NCI-H2029 treated with DMSO at 0.1 percent for 48 hours (cell line): ENCODE measurements at regions not wholly inside any gene's neighbourhood (a gene's known extent, or its start where the extent isn't known, plus 50 kb on each side); places are given as distances from the start of the nearest gene placed in this dataset.

ENCODE experiments used
- DNase-seq: peaks from one replicate; lab custom pipeline; 2025; lab: John Stamatoyannopoulos, UW

DNA sequence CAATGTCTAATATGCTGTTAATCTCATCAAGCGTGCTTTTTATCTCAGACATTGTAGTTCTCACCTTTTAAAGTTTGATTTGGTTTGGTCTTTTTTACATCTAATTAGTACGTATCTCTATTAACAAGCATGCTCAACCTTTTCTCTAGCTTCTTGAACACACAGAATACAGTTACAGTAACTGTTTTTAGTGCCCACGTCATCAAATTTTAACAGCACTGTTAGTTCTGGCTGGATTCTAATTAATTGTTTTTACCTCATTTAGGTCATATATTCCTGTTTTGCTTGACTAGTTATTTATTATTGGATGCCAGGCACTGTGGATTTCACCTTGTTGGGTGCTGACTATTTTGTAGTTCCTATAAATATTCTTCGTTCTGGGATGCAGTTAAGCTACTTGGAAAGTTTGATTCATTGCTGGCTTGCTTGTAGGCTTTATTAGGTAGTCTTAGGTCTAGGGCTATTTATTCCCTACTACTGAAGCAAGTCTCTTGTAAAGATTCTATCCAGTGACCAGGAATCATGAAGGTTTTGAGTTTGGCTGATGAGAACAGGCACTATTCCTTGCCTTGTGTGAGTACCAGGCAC lies 263.0 kb downstream of the ETAA1 start:
- no peak for DNase-seq

DNA sequence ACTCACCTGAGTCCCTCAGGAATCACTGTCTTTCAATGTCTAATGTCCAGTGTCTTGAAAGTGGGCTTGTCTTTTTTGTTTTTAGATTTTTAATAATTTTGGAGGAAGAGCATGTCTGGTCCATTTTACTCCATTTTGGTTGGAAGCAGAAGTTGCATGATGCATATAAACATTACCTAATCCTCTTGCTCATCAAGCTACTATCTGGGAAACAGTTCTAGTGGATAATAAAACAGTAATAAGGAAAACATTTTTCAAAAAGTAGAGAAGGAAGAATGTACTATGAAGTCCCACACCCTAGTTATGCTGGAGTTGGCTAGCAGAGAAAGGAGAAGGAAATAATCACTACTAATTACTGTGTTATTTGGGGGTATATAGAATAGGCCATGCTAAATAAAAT lies 263.7 kb downstream of the ETAA1 start:
- no peak for DNase-seq

DNA sequence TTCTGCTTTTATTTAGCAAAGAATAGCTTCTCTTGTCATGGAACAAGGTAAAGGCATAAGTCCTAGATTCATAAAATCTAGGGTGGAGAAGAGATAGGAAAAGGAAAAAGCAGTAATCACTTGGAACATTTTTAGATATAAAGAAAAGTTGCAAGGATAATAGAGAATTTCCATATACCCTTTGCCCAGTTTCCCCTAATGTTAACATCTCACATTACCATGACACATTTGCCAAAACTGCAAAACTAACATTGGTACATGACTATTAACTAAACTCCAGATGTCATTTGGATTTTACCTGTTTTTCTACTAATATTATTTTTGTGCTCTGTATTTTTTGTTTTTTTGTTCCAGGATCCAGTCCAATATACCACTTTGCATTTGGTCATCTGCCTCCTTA lies 265.1 kb downstream of the ETAA1 start:
- DNase-seq = no peak

DNA sequence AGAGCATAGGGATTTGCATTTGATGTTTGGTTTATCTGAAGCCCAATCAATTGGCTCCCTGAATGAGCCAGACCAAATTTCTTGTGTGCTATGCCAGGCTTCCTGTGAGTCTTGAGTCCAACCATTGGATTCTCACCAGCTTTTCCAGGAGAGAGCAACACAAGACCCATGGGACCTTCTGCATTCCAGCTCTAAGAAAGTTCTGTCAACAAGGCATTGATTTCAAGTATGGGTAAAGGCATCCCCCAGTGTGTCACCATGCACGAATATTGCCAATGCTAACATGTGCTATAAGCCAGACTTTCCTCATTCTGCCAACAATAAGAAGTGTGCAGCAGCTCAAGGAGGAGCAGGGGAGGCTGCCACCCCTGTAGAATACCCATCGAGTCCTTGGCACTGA lies 266.6 kb downstream of the ETAA1 start:
- no peak for DNase-seq

DNA sequence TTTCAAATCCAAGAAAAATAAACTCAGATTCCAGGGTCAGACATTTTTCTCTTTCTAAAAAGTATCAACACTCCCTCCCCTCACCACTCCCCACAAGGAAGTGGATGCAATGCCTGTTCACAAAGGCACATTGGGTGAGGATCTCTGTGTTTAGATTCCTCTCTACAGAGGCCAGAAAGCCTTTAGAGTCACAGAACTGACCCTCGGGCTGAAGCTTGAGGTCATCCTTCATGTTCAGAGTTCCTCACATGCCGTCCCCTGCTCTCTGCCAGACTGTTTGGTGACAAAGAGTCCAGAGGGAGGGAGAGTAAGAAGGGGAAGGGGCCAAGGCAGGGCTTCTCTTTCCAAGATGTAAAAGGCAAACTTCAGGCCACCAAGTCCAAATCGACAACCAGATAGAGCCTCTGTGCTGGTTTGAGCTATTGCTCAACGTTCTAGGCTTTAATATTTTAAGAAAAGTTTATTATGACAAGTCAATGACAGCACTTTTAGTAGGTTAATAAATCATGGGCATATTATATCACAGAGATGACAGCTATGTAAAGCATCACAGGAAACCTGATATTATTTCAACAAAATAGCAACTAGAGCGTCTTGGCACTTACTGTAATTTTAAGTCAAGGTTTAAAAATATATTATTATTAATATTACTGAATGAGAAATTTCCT lies 269.4 kb downstream of the ETAA1 start:
- DNase-seq = no peak

DNA sequence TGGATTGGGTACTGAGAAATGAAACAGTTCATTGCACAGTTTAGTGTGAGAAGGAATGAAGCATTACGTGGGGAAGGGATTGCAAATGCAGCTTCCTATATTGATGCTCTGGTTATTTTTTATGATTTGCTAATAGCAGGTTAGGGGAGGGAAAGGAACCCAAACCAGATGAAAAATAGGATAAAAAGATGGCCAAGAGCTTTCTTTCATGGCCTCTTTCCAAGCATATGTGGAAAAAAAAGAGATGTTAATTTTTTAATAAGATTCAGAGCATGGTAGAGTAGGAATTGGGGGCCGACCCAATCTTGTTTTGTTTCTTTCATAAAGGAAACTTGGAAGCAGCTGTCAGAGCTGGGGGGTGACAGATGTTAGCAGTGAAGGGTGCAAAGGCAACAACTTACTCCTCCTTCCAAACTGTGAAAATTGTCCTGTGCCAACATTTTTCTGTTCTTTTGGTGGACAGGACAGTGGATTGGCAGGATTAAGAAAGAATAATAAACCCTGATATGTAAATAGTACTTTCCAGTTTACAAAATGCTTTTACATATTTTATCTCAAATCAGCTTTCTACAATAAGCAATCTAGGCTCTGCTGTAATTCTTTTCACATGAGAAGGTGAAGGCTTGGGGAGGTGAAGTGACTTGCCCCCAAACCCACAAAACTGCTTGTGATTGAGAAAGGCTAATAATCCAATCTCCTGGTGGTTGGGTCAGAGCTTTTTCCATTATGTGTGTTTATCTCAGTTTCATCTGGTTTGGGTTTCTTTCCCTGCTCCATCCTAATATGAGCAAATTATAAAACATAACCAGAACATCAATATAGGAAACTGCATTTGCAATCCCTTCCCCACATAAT lies 270.1 kb downstream of the ETAA1 start:
- no peak for DNase-seq

DNA sequence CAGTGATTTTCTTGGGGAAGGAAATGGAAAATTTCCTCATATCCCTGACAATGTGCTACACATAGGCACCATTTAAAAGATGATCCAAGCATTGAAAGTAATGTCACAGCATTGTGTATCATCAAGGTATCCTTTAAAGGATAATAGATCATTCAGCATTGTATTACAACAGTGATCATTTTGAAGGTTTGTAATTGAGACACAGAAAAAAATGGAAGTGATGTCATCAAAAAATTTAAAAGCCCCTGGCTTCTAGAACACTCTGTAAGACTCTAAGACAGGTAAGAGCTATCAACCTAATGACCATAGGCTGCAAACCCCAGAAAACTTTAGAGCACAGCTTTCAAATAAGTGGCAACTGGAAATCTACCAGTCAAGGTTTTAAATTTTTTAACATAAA lies 271.4 kb downstream of the ETAA1 start:
- no peak for DNase-seq

DNA sequence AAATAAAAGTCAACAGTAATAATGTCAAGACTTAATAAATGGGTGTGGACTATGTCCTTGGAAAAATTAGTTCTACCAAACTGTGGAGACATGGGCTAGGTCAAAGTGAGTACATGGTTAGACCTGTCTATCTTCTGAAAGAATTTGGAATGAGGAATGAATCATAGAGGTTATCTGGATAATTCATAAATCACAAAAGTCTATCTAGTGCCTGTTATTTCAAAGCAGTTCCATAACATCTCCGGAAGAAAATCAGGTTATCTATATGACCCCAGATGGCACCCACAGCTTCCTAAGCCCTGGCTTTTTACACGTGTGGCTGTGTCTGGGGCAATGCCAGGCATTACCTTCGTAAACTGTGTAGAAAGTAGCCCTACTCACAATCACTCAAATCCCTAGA lies 272.0 kb downstream of the ETAA1 start:
- no peak for DNase-seq

DNA sequence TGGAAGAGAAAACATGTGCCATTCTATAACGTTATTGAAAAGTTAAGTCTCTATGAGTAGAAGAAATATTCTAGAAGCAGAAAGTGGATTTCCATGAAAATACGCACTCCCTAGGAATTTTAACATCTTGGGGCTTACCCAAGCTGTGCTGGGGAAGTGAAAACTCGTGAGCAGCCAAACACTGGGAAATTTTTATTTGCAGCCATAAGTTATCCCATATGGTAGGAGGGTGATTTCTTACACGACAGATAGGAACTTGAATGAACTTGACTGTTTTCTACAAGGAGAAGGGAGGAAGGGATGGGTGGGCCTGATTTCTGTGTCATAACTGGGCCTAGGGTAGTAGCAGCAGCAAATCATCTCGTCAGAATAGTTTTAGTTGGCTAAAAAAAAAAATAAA lies 272.6 kb downstream of the ETAA1 start:
- no peak for DNase-seq

DNA sequence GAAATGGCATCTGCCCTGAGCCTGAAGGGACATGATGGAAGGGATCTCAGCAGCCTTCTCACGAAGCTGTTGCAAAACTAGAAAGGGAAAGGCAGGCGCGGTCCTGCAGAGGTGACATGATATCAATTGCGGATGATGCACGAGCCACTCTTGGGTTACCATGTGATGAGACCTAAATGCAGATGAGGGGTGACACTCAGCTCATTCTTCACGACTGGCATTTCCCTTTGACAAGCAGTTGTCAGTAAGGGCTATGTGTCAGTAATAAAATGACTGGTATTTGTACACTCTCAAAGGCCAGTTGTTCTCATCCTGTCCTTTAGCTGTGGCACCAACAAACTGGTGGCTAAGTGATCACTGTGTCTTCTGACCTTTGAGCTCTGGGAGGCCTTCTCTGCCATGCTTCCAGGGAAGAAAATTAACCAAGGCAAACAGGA lies 273.6 kb downstream of the ETAA1 start:
- DNase-seq = no peak

DNA sequence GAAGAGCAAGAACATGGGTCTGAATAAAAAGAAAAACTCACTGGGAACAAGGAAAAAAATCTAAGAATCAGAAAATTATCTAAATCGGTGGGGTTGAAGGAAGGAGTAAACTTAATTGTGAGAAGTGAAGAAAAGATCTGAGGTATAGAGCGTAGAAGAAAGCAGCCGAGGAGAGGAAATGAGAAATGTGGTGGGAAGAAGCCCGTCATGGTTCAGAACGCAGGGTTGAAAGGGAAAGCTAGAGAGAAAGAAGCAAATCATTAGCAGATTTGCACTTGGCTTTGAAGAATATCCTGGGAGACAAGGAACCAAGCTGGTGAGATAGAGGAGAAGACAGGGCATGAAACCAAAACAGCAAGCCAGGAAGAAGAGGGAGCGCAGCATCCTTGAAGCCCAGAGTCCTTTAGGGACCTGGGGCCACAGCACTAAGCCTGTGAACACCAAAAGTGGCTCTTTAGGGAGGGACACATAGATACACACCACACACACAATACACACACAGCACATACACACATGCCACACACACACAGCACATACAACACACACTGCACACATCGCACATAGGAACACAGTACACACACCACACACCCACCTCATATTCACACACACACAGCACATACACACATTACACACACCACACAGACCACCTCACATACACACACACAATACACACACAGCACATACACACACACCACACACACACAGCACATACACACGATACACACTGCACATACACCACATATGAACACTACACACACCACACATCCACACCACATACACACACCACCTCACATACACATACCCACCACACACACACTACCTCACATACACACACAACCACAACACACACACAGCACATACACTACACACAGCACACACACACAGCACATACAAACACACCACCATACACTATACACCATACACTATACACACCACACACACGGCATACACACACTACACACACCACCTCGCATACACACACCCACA lies 274.6 kb downstream of the ETAA1 start:
- no peak for DNase-seq

DNA sequence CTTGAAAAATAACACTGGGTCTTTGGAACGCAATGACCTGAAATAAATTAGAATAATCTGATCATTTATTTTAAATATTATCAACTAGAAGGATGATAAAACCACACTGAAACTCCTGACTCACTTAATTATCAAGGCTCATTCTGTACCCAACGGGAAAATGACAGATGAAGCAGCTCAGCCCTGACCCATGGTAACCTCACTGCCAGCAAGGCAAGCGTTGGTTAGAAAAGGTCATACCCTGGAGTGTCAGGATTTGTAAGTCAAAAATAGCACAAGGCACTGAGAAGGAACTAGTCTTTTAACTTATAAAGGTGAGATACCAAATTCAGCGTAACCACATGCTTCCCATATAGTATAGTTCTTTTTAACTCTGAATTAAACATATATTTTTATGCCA lies 277.5 kb downstream of the ETAA1 start:
- no peak for DNase-seq

DNA sequence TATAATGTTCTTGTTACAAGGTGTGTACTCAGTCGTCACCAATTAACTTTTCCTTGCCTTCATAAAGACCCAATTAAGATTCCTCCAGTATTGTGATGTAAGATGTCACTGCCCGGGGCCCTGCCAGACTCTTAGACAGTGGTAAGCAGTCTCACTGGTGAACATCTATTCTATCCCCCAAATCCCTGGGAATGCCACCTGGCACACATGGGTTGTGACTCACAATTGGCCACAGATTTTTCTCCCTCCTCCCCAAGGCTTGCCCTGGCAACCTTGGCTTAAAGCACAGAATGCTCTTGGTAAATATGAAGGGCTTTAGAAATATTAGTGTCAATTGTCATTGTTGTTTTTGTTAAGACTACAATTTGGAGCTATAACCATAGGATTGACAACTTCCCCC lies 287.9 kb downstream of the ETAA1 start:
- DNase-seq = no peak

DNA sequence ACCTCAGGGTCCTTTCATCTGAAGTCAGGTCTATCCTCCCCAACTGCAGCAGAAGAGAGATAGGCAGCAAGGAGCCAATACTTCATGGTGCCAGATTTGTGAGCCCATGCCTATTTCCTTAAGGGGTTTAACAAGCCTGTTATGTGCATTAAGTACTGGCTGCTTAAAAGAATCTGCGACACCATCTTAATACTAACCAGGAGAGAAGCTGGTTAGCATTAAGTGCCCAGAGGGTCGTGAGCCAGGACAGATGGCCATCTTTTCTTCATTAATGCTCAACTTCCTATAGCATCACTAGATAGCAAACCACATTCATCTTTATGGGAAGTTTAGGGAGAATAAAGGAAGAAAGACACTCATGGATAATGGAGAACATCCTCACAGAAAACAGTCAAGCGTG lies 289.1 kb downstream of the ETAA1 start:
- no peak for DNase-seq

DNA sequence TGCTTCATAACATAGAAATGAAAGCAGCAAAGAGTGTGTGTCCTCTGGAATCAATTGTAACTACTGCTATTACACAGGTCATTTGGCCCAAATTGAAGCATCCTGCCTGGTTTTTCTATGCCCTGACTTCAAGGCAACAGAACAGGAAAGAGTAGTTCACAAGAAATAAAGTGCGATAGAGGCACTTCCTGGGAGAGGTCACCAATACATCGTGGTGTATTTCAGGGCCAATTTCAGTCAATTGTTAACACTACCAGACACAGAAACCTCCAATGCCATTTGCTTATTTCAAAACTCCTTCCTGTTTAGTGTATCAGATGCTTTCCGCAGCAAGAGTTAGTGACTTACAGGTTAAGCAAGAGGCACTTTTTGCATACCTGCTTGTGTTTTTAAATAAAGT lies 292.1 kb downstream of the ETAA1 start:
- no peak for DNase-seq

DNA sequence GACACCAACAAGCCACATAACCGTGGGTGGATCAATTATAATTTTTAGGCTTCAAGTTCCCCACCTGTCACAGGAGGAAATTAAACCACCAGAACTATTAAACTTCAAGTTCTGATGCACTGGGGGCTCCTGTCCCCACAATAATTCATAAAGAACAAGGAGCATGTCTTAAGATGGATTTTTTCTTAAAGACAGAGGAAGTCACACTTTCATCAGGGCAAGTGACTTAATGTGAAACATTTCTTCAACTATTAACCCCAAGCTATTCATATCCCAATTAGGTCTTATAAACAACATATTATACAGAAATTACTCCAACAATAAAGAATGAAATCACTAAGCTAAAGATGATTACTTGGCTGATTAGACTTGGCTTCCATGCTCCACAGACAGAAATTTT lies 292.5 kb downstream of the ETAA1 start:
- DNase-seq = no peak

DNA sequence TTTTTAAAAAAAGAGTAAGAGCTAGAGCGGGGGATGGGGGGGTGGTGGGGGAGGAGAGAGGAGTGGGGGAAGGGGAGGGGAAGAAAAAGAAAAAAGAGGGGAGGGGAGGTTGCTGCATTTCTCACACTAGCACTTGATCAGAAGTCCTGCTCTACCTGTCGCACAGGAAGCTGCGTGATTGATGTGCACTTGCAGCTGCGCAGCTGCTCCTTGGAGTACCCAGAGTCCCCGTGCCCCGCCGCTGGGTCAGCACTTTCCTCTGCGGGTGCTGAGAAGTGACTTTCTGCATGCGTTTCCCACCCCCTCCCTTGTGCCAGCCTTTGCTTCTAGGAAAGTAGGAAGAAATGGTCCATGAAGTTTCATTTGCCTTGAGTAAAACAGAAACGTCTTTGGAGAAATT lies 297.3 kb downstream of the ETAA1 start:
- DNase-seq = no peak

DNA sequence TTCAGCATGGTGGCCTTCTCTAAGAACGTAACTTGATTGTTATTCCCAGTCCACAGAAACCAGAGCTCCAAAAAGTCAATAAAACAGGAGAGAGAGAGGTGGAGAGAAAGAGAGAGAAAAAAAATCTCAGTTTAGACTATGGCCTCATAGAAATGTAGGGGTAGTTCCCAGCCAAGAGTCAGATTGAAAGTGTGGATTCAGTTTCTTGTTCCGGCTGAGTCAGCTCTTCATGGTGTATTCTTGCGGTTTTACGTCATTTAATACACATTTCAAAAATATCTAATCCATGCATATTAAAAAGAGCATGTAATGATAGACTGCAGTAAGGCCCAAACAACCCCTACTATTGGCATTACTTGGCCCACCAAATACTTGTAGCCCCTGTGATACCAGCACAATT lies 303.9 kb downstream of the ETAA1 start:
- no peak for DNase-seq

DNA sequence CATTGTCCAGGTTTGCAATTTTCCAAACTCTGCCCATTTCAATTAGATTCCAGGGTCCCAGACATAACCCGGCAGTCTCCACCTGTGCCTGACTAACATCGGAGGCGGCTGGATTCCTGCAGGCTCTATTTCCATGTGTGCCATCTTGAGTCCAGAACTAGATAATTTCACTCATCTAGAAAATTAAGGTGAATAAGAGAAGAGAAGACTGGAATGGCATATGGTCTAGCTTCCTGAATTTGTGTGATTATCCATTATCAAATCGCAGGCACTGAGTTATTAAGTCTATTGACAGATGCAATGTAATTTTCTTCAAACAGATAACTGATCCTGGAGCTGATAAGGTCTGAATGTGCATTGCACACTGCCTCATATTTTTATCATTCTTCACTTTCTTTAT lies 305.2 kb downstream of the ETAA1 start:
- no peak for DNase-seq

DNA sequence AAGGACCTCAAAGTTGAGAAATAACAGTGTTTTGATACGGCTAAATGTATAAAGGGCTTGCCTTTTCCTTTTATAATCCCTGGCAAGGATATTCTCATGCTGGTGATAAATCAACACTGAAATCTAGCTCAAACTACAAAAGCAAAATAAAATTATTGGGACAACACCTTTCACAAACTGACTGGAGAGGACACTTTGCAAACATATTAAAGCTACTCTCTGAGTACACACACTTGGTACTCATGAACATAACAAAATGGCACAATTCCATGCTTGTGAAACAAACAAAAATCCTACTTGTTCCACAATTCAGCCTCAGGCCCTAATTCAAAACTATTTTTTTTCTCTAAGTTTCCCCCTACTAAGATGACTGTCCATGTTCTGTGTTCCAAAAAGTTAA lies 305.8 kb downstream of the ETAA1 start:
- peak; percentile 16 for DNase-seq

DNA sequence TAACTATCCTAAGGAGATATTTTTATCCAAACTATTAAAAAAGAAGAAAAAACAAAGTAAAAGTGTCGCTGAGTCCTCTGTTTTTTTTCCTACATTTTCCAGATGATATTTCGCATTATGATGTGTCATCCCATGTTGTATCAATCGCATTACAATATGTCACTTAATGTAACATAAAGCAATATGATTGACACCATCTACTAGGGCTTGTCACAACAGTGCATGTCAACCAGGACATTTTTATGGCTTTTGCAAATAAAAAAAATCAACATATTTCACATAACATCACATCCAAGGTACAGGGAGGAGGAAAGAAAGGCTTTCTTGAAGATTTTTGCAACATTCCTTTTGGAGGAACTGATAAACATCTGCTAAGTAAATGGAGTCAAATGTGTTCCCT lies 308.9 kb downstream of the ETAA1 start:
- DNase-seq = no peak

DNA sequence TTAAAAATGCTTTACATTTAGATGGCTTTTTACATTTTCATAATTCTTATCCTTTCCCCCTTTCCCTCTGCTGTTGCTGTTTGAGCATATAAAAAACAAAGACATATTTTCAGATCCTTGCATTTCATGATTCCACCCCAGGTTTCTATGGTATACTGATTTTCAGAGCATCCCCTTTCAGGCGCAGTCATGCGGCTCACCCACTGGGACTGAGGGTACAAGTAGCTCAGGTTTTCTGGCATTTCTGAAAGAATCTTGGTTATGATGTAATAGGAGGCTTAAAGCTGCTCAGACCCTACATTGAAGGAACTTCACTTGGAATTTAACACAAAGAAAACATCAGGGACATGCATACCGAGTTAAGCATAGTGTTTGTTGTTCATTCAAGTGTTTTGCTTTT lies 310.8 kb downstream of the ETAA1 start:
- no peak for DNase-seq
